ENCODE measurements at regions not wholly inside any gene's neighbourhood (a gene's known extent, or its start where the extent isn't known, plus 50 kb on each side); places are given as distances from the start of the nearest gene placed in this dataset.
A peak's percentile ranks its signal among the peaks of the same experiment; 100 is the strongest.
"Not testable (repeated sequence)": the region's sequence is repeated elsewhere in the genome, so short reads cannot be mapped to it uniquely, and the experiment has no call there.

- no peak for DNase-seq
These were observed 53.8 kb upstream of the C2CD4B start for GRCh38 chr15:62218841-62219240.

- no peak for DNase-seq
These were observed 54.7 kb upstream of the C2CD4B start for GRCh38 chr15:62219799-62220198.

GRCh38 chr15:62223020-62223419, 57.9 kb upstream of the C2CD4B start:
- no peak for DNase-seq

DNA sequence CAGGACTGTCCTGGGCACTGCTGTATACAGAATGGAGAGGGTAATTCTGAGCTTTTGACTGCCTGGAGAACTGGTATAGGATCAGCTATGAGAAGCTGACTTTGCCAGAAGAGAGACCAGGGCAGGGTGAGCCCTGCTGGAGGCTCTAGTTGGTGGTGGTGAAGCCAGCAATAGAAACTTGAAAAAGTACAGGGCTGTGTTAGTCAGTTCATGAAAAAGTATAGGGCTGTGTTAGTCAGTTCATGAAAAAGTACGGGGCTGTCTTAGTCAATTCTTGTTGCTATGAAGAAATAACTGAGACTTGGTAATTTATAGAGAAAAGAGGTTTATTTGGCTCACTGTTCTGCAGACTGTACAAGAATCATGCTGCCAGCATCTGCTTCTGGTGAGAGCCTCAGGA, 63.5 kb upstream of the C2CD4B start:
- DNase-seq: no peak

DNA sequence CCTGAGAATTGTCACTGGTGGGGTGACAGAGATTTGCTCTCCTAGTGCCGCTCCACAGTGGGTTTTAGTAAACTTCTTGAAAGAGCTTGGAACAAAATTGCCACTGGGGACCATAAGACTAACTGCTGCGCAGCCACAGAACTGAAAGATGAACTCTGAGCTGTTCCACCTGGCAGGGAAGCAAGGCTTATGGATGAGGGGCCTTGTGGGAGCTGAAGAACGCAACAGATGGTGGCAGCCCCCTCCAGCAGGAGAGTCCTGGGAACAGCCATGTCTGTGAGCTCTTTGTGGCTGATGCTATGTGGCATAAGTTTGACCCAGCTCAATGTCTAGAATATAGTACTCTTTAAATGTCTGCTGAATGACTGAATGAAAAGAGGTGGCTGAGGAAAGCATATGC, 66.8 kb upstream of the C2CD4B start:
- DNase-seq: no peak

- no peak for DNase-seq
These were observed 75.3 kb upstream of the C2CD4B start for GRCh38 chr15:62240121-62241096.

DNA sequence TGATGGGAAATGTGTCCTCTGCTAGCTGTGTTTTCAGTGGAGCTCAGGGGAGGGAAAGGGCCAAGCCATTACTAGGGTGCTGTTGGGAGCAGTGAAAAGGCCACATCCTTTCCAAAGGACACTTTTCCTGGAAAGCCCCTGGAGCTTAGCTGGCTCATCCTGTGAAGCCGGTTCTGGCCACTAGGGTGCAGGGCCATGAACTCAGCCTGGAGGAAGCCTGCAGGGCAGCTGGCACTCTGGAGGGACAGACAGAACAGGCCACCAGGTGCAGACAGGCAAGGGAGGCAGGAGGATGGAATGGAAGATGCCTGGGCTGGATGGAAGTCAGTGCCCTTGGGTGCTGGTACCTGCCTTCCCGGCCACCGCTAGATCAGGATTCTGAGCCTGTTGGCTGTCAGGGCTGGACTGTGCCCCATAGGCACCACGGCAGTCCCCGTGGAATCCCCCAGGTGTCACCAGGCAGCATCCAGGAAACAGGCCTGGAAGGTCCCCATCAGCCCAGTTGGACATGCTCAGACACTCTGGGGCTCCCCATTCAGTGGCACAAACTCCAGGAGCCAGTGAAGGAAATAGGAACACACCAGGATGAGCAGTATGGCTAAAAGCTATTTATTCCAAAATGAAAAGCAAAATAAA, 76.2 kb upstream of the C2CD4B start:
- no peak for DNase-seq

DNA sequence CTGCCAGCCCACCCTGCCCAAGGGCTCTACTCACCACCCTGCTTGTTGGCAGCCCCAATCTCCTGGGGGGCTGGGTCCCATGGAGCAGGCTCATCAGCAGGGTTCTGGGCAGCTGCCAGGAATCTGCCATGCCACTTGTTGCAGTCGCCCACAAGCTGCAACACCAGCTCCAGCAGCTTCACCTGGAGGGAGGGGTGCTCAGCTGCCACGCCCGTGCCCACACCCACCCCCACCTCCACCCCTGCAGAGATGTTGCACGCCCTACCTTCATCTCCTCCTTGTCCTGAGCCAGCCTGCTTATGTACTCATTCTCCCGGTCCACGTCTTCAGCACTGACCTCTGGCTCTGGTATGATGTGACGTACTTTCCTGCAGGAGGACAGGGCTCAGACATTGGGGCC, 77.9 kb upstream of the C2CD4B start:
- DNase-seq: no peak

DNA sequence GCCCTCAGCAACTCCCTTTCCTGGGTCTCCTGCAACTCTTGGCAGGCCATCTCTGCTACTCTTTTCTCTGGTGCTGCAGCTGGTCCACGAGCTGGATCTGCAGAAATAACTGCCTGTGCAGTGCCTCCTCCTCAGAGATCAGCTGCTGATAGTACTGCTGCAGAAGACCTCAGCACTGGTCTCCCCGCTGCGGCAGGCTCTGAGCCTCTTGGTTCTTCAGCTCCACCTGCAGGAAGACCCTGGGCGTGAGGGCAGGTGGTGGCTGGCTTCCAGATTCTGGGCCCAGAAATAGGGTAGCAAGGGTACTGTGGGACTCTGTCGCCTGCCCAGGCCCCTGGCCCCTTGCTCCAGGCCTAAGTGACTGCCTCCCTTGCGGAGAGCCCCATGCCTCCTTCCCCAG, 79.7 kb upstream of the C2CD4B start:
- DNase-seq: no peak

DNA sequence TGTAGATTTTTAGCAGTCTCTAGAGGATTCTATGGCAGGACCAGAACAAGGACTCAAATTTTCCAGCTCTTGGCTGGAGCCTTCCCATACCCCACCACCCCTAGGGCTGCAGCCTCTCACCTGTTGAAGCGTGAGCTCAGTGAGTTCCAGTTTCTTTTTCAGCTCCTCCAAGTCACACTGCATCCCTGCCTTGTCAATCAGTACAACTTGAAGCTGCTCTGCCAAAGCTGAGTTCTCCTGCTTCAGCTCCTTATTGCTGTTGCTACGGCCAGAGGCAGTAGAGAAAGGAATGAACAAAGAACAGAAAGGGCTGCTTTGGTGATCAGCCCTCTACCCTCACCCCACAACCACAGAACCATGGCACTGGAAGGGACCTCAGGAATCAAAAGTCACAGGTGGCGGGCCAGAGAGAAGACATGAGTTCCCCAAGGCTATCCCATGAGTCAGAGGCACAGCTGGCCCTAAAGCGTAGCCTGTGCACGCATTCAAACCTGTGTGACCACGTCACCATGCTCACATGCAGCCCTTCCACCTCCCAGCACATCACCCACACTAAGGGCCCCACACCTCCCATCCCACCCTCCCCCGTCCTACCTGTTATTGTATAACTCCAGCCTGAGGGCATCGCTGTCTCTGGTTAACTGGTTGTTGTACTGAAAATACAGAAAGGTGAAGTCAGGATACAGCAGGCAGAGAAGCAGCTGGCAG, 83.3 kb upstream of the C2CD4B start:
- no peak for DNase-seq

GRCh38 chr15:62249501-62249900, 84.4 kb upstream of the C2CD4B start:
- no peak for DNase-seq

DNA sequence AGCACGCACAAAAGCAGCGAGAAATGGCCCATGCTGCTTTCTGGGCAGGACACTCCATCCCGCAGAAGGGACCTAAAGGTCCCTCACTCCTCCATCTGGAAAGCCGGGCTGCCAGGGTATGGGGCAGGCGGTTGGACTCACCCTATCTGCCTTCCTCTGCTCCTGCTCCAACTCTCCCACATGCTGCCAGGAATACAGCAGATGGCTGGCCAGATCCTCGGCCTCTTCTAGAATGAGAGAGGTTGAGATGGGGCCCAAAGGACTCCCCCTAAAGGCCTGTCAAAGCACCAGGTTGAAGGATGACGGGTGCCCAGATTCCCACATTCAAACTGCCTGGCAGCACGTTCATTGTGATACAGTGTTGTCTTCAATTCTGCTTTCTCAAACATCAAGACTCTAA, 85.1 kb upstream of the C2CD4B start:
- DNase-seq: no peak

GRCh38 chr15:62250978-62251377, 85.9 kb upstream of the C2CD4B start:
- no peak for DNase-seq

DNA sequence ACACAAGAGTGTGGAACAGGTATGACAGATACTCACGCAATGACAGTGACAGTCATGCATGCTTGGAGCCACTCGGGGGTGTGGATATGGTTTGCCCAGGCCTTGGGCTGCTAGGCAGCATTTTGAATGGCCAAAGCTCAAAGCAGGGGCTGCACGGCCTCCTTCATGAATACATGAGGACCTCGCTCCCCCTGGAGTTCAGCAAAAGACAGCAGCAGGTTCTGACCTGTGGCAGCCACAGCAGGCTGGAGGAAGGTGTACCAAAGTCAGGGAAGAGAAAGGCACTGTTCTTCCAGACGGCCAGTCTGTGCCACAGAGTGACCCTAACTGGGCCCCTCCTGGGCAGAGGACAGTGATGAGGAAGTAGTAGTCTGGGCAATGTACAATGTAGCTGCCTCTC, 88.2 kb upstream of the C2CD4B start:
- no peak for DNase-seq

DNA sequence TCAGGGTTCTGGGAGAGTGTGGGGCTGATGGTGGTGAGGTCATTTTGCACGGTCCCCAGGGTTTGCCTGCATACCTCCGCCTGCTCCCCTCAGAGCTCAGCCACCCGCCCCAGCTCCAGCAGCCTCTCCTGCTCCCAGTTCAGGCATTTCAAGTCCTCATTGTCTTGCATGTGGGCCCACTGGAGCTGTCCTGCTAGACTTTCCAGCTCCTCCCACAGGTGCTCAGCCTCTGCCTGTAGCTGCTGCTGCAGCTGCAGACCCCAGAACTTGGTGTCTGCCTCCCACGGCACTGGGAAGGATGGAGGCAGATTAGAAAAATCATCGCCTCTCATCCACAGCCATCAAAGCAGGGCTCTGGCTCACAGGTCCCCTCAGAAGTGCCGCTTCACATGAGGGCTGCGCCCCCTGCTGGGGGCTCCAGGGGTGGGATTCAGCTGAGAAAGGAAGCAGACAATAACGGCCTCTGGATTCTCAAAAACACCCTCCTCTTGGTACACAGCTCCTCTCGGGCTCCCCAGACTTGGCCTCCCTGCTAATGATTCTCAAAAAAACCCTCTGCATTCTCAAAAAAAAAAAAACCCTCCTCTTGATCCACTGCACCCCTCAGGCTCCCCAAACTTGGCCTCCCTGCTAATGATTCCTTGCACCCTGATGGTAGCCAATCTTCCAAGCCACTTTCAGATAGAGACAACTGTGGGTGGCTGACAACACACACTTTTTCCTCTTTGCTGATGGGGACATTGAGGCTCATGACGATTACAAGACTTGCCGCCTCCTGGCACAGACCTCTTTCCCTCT, 89.3 kb upstream of the C2CD4B start:
- DNase-seq: peak; percentile 64

GRCh38 chr15:62256430-62256829, 91.3 kb upstream of the C2CD4B start:
- not testable (repeated sequence) for DNase-seq

DNA sequence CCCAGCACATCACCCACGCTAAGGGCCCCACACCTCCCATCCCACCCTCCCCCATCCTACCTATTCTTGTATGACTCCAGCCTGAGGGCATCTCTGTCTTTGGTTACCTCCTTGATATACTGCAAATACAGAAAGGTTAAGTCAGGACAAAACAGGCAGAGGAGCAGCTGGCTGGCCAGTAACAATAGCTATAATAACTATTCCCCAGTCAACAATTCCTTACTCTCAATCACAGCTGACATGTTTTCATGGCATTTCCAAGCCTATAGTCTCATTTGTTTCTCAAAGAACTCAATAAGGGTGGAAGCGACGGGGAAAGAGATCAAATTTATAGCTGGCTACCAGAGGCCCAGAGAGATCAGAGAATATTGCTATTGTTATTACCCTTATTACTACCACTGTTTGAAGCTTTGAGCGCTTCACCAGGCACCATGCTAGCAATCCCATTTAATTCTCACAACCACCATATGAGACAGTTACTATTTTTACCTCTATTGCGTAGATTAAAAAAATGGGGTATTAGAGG, 93.0 kb upstream of the C2CD4B start:
- DNase-seq: no peak

- DNase-seq: no peak
These were observed 97.3 kb upstream of the C2CD4B start for GRCh38 chr15:62262305-62262941.

DNA sequence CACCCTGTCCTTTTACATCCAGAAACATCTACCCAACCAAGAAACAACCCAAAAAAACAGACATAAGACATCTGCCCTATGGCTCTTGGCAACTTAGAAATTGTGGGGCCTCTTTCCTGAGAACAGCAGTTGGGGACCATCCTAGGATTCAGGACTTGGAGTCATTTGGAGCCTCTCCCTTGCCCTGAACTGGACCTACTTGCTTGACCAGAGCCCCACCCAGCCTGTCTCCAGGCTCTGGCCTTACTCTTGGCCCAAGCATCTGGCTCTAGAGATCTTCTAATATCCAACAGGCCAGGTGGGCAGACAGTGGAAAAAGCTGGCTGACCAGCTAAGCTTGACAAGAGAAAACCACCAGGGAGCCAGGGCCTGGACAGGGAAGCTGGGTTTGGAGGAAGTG, 99.1 kb upstream of the C2CD4B start:
- DNase-seq: no peak

GRCh38 chr15:62269504-62269903, 104.4 kb upstream of the C2CD4B start:
- DNase-seq: no peak

DNA sequence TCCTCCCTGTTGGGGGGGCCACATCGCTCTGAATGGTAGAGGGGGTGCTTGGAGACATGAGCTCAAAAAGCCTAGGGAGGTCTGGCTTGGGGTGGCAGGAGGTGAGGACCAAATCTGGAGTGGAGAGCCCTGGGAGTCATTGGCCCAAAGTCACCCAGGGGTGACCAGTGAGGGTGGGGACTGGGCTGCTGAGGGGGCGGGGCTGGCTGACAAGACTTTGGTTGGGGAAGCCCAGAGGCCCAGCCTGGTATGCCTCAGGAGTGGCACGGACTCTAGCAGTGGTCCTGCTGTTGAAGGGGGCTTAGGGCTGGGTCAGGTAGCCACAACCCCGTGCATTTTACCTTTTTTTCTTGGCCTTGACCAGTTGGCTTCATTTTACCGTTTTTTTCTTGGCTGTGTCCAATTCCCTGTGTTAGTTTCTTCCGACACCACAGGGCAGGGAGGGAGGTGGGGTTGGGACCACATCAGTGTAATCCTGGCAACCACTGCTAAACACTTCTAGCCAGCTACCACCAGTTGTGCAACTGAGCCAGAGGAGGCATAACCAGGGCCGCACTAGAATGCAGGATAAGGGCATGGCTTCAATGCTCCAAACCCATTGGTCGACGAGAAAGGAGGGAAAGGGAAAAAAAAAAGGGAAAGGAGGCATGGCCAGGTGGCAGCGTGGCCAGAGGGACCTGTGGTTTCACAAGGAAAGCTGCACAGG, 105.3 kb upstream of the C2CD4B start:
- DNase-seq: no peak

Data from activated naive CD4-positive, alpha-beta T cell treated with anti-CD3 and anti-CD28 coated beads, Interleukin-2, amount 50 U/mL, for 16 hours (primary cell).